NCI-H446 treated with DMSO at 0.1 percent for 48 hours (cell line): ENCODE measurements at regions not wholly inside any gene's neighbourhood (a gene's known extent, or its start where the extent isn't known, plus 50 kb on each side); places are given as distances from the start of the nearest gene placed in this dataset.
"Not testable (repeated sequence)": the region's sequence is repeated elsewhere in the genome, so short reads cannot be mapped to it uniquely, and the experiment has no call there.

Experiments used
- DNase-seq: peaks from one replicate; lab custom pipeline; 2025; lab: John Stamatoyannopoulos, UW

GRCh38 chr5:158516521-158516920 lies 583.2 kb downstream of the EBF1 start:
- DNase-seq, result no peak

GRCh38 chr5:158514986-158515359 lies 584.7 kb downstream of the EBF1 start:
- DNase-seq, result no peak

- no peak for DNase-seq
Measured at GRCh38 chr5:158514319-158514985, 585.3 kb downstream of the EBF1 start.

- DNase-seq, result no peak
Measured at GRCh38 chr5:158513490-158514318, 586.0 kb downstream of the EBF1 start.

- no peak for DNase-seq
Measured at GRCh38 chr5:158511454-158511853, 588.3 kb downstream of the EBF1 start.

- no peak for DNase-seq
Measured at GRCh38 chr5:158510479-158510878, 589.2 kb downstream of the EBF1 start.

- no peak for DNase-seq
Measured at GRCh38 chr5:158506648-158507047, 593.1 kb downstream of the EBF1 start.

- DNase-seq, result no peak
Measured at GRCh38 chr5:158502686-158503085, 597.0 kb downstream of the EBF1 start.

GRCh38 chr5:158499892-158500418 lies 599.8 kb downstream of the EBF1 start:
- DNase-seq, result no peak

GRCh38 chr5:158499075-158499891 lies 600.4 kb downstream of the EBF1 start:
- no peak for DNase-seq

GRCh38 chr5:158496624-158497023 lies 603.1 kb downstream of the EBF1 start:
- no peak for DNase-seq

- DNase-seq, result no peak
Measured at GRCh38 chr5:158494541-158494940, 605.2 kb downstream of the EBF1 start.

- not testable (repeated sequence) for DNase-seq
Measured at GRCh38 chr5:158494044-158494443, 605.7 kb downstream of the EBF1 start.

GRCh38 chr5:158492841-158493242 lies 606.9 kb downstream of the EBF1 start:
- no peak for DNase-seq

GRCh38 chr5:158492136-158492535 lies 607.6 kb downstream of the EBF1 start:
- DNase-seq, result no peak

- DNase-seq, result no peak
Measured at GRCh38 chr5:158487664-158488063, 612.1 kb downstream of the EBF1 start.

GRCh38 chr5:158487156-158487555 lies 612.6 kb downstream of the EBF1 start:
- DNase-seq, result no peak

- DNase-seq, result no peak
Measured at GRCh38 chr5:158486566-158486965, 613.1 kb downstream of the EBF1 start.

- DNase-seq, result no peak
Measured at GRCh38 chr5:158485604-158486081, 614.1 kb downstream of the EBF1 start.

- DNase-seq, result no peak
Measured at GRCh38 chr5:158485047-158485446, 614.7 kb downstream of the EBF1 start.

- peak; percentile 24 for DNase-seq
Measured at GRCh38 chr5:158484150-158484549, 615.6 kb downstream of the EBF1 start.

- no peak for DNase-seq
Measured at GRCh38 chr5:158483281-158483860, 616.3 kb downstream of the EBF1 start.
